Esophagus (tissue), 2 donors: ENCODE measurements at regions not wholly inside any gene's neighbourhood (a gene's known extent, or its start where the extent isn't known, plus 50 kb on each side); places are given as distances from the start of the nearest gene placed in this dataset.
"Not testable (repeated sequence)": the region's sequence is repeated elsewhere in the genome, so short reads cannot be mapped to it uniquely, and the experiment has no call there.

ENCODE experiments used
- H3K27ac ChIP-seq, 2 donors: one replicate each; pipeline ENCODE4 v1.5.1; 2013; ENCODE audit warnings: low read depth in 2 of 2, mild to moderate bottlenecking in 2 of 2, inconsistent platforms in 1 of 2, low read length in 1 of 2, moderate library complexity in 1 of 2
- H3K27me3 ChIP-seq, 2 donors: one replicate each; pipeline ENCODE4 v1.6.1; 2013; ENCODE audit warnings: low read length in 2 of 2, control low read depth in 1 of 2, mild to moderate bottlenecking in 1 of 2; ENCODE audit not compliant: insufficient read depth in 2 of 2, control insufficient read depth in 1 of 2
- H3K36me3 ChIP-seq, 2 donors: one replicate each; pipeline ENCODE4 v1.6.1; 2013; ENCODE audit warnings: low read length in 1 of 2; ENCODE audit not compliant: control insufficient read depth in 2 of 2, insufficient read depth in 2 of 2
- H3K4me1 ChIP-seq, 2 donors: one replicate each; pipeline ENCODE4 v1.6.1; 2013; ENCODE audit warnings: low read length in 1 of 2; ENCODE audit not compliant: control insufficient read depth in 2 of 2, insufficient read depth in 2 of 2
- H3K4me3 ChIP-seq, 2 donors: one replicate each; pipeline ENCODE4 v1.5.1; 2013; ENCODE audit warnings: low read length in 2 of 2, mild to moderate bottlenecking in 2 of 2, low read depth in 1 of 2, moderate library complexity in 1 of 2
- H3K9me3 ChIP-seq, 2 donors: one replicate each; pipeline ENCODE4 v1.6.1; 2013; ENCODE audit warnings: mild to moderate bottlenecking in 2 of 2, low read depth in 1 of 2, low read length in 1 of 2, moderate library complexity in 1 of 2; ENCODE audit not compliant: control insufficient read depth in 2 of 2, insufficient read depth in 1 of 2
- WGBS, 2 donors: extraction: QIAGEN DNeasy Blood & Tissue Kit; methylation state at CpG; one replicate each; pipeline ENCODE4 v1.1.7; 2013; 5-methylcytosine and 5-hydroxymethylcytosine counted together
- donor health status: healthy with polysubstance abuse.
- donor health status: Bipolar disorder and iron deficiency.

GRCh38 chr12:5276327-5276880 is 155.5 kb upstream of the NTF3 start:
- Histone ChIP-seq H3K36me3 (no peaks in the 10 kb centered on the region), H3K27ac (no peak overlapping the region), H3K4me1 (no peaks in the 10 kb centered on the region), H3K9me3 (peaks cover 0 to 7% of the 10 kb centered on the region in 2 donors), H3K4me3 (no peak overlapping the region), H3K27me3 (no peaks in the 10 kb centered on the region)
- WGBS, 2 donors, result 57 to 65% methylated on average over 4 of the region's 4 CpGs

- Histone ChIP-seq H3K27ac (no peak overlapping the region), H3K9me3 (peaks cover 0 to 7% of the 10 kb centered on the region in 2 donors), H3K4me3 (no peak overlapping the region), H3K27me3 (peaks cover 0 to 2% of the 10 kb centered on the region in 2 donors), H3K4me1 (no peaks in the 10 kb centered on the region), H3K36me3 (no peaks in the 10 kb centered on the region)
- WGBS, 2 donors, result 89 to 92% methylated on average over 5 of the region's 5 CpGs
Observed at GRCh38 chr12:5280086-5280485, 151.8 kb upstream of the NTF3 start.

- 65 to 95% methylated on average over 14 to 21 of the region's 21 CpGs for WGBS, 2 donors
- not testable (repeated sequence) for H3K9me3 ChIP-seq, H3K4me3 ChIP-seq, H3K27me3 ChIP-seq, H3K27ac ChIP-seq, H3K4me1 ChIP-seq, H3K36me3 ChIP-seq
Observed at GRCh38 chr12:5290368-5290767, 141.5 kb upstream of the NTF3 start.

GRCh38 chr12:5292651-5293050 is 139.3 kb upstream of the NTF3 start:
- Histone ChIP-seq H3K27ac (no peak overlapping the region), H3K4me3 (no peak overlapping the region), H3K9me3 (no peaks in the 10 kb centered on the region), H3K4me1 (no peaks in the 10 kb centered on the region), H3K36me3 (no peaks in the 10 kb centered on the region), H3K27me3 (no peaks in the 10 kb centered on the region)
- 82 to 87% methylated on average over 5 of the region's 5 CpGs for WGBS, 2 donors

- H3K9me3 ChIP-seq, result no peaks in the 10 kb centered on the region
- no peaks in the 10 kb centered on the region for H3K36me3 ChIP-seq
- H3K27me3 ChIP-seq, result no peaks in the 10 kb centered on the region
- H3K27ac ChIP-seq, result no peak overlapping the region
- 44 to 62% methylated on average over 2 of the region's 2 CpGs for WGBS, 2 donors
- H3K4me1 ChIP-seq, result no peaks in the 10 kb centered on the region
- no peak overlapping the region for H3K4me3 ChIP-seq
Observed at GRCh38 chr12:5293773-5294172, 138.1 kb upstream of the NTF3 start.

GRCh38 chr12:5294274-5295070 is 137.4 kb upstream of the NTF3 start:
- no peaks in the 10 kb centered on the region for H3K9me3 ChIP-seq
- H3K4me3 ChIP-seq, result no peak overlapping the region
- H3K27ac ChIP-seq, result no peak overlapping the region
- H3K4me1 ChIP-seq, result no peaks in the 10 kb centered on the region
- WGBS, 2 donors, result 87 to 89% methylated on average over 11 of the region's 11 CpGs
- no peaks in the 10 kb centered on the region for H3K36me3 ChIP-seq
- no peaks in the 10 kb centered on the region for H3K27me3 ChIP-seq

- no peaks in the 10 kb centered on the region for H3K9me3 ChIP-seq
- WGBS, 2 donors, result 69 to 79% methylated on average over 3 of the region's 3 CpGs
- H3K4me1 ChIP-seq, result no peaks in the 10 kb centered on the region
- H3K27me3 ChIP-seq, result peaks cover 0 to 2% of the 10 kb centered on the region in 2 donors
- no peak overlapping the region for H3K27ac ChIP-seq
- no peaks in the 10 kb centered on the region for H3K36me3 ChIP-seq
- no peak overlapping the region for H3K4me3 ChIP-seq
Observed at GRCh38 chr12:5295151-5295550, 136.8 kb upstream of the NTF3 start.

GRCh38 chr12:5295996-5296395 is 135.9 kb upstream of the NTF3 start:
- Histone ChIP-seq H3K36me3 (no peaks in the 10 kb centered on the region), H3K4me1 (no peaks in the 10 kb centered on the region), H3K4me3 (no peak overlapping the region), H3K27me3 (peaks cover 0 to 2% of the 10 kb centered on the region in 2 donors), H3K9me3 (no peaks in the 10 kb centered on the region), H3K27ac (no peak overlapping the region)
- WGBS, 2 donors, result 74 to 80% methylated on average over 2 of the region's 2 CpGs

- no peaks in the 10 kb centered on the region for H3K9me3 ChIP-seq
- no peaks in the 10 kb centered on the region for H3K36me3 ChIP-seq
- H3K27me3 ChIP-seq, result peaks cover 0 to 2% of the 10 kb centered on the region in 2 donors
- H3K4me3 ChIP-seq, result no peak overlapping the region
- H3K4me1 ChIP-seq, result no peaks in the 10 kb centered on the region
- no peak overlapping the region for H3K27ac ChIP-seq
Observed at GRCh38 chr12:5301539-5301938, 130.4 kb upstream of the NTF3 start.

- no peak overlapping the region for H3K4me3 ChIP-seq
- no peaks in the 10 kb centered on the region for H3K36me3 ChIP-seq
- 73 to 79% methylated on average over 7 of the region's 7 CpGs for WGBS, 2 donors
- H3K9me3 ChIP-seq, result no peaks in the 10 kb centered on the region
- H3K4me1 ChIP-seq, result peaks cover 0 to 5% of the 10 kb centered on the region in 2 donors
- H3K27ac ChIP-seq, result no peak overlapping the region
- H3K27me3 ChIP-seq, result no peaks in the 10 kb centered on the region
Observed at GRCh38 chr12:5305425-5305824, 126.5 kb upstream of the NTF3 start.
